K562 (cell line): ENCODE measurements at regions not wholly inside any gene's neighbourhood (a gene's known extent, or its start where the extent isn't known, plus 50 kb on each side); places are given as distances from the start of the nearest gene placed in this dataset.

Source experiments
- ATAC-seq: fragments of 200-7000 bp; cut with Tn5 transposase; 3 replicates; pipeline ENCODE4 v1.9.1; 2020; ENCODE audit warnings: moderate library complexity
- BruUV-seq: library from RNA; stranded (reverse); fragments of 400-500 nt; replicated peaks from 2 replicates; lab custom pipeline; 2021; lab: Mats Ljungman, UMichigan
- CTCF ChIA-PET: fragments of 300-600 bp; formaldehyde crosslinking; extraction: SDS; loops from one replicate; lab custom pipeline; 2021; ENCODE audit warnings: low intra/inter-chr PET ratio; lab: Yijun Ruan, JAX
- POLR2A ChIA-PET: fragments of 300-600, 350-650 bp; sonication (Branson Sonifier 250); formaldehyde crosslinking; extraction: SDS; loops from one replicate; lab custom pipeline; 2021; ENCODE audit warnings: antibody characterized with exemption, inconsistent platforms; lab: Yijun Ruan, JAX
- DNase-seq, 4 experiments: peaks; one replicate each; pipeline versions ENCODE4 v3.0.0 to v3.0.0-alpha.2; 2011 to 2018; ENCODE audit warnings: low spot score in 3 of 4, mixed read lengths in 3 of 4; ENCODE audit errors: extremely low read depth in 1 of 4
- FAIRE-seq: peaks from 2 replicates; lab custom pipeline; 2011; peaks lifted over from hg19 to GRCh38; lab: Jason Lieb, UNC
- H2AFZ ChIP-seq: 2 replicates; pipeline ENCODE4 v1.6.0; 2011; ENCODE audit warnings: low read depth, low read length, control low read depth, inconsistent platforms
- H3K27ac ChIP-seq: fragments of 200-600 bp; 3 replicates; pipeline ENCODE4 v1.8.0; 2011; ENCODE audit warnings: low read depth, mild to moderate bottlenecking, control low read depth, inconsistent platforms, low read length, moderate library complexity, mixed read lengths; ENCODE audit errors: extremely low read depth
- H3K27me3 ChIP-seq, 2 experiments: fragments of 300-600 bp in 1 of 2; 2 replicates in 1 of 2; 3 replicates in 1 of 2; pipeline versions ENCODE4 v1.6.0 to v1.8.0; 2011; ENCODE audit warnings: inconsistent platforms in 2 of 2, low read length in 2 of 2, mild to moderate bottlenecking in 1 of 2, mixed read lengths in 1 of 2, moderate library complexity in 1 of 2; ENCODE audit not compliant: control insufficient read depth in 2 of 2, insufficient read depth in 2 of 2
- H3K36me3 ChIP-seq: fragments of 300-600 bp; 3 replicates; pipeline ENCODE4 v1.8.0; 2011; ENCODE audit warnings: mild to moderate bottlenecking, low read length, inconsistent platforms; ENCODE audit not compliant: control insufficient read depth, insufficient read depth
- H3K4me1 ChIP-seq, 2 experiments: fragments of 200-600 bp in 1 of 2; replicated peaks in 1 of 2; 2 replicates in 1 of 2; 3 replicates in 1 of 2; pipeline versions ENCODE4 v1.5.1 to v1.8.0; 2011; ENCODE audit warnings: inconsistent platforms in 2 of 2, low read length in 2 of 2, mild to moderate bottlenecking in 1 of 2, mixed read lengths in 1 of 2, moderate library complexity in 1 of 2; ENCODE audit not compliant: control insufficient read depth in 2 of 2, insufficient read depth in 2 of 2
- H3K4me2 ChIP-seq: 2 replicates; pipeline ENCODE4 v1.6.1; 2011; ENCODE audit warnings: low read length, control low read depth, inconsistent platforms, mixed read lengths; ENCODE audit not compliant: insufficient read depth
- H3K4me3 ChIP-seq: fragments of 200-600 bp; sonication (generic), shearing (Covaris generic); 2 replicates; pipeline ENCODE4 v1.5.1; 2016; ENCODE audit warnings: control low read depth, inconsistent platforms
- H3K79me2 ChIP-seq: fragments of 200-600 bp; 3 replicates; pipeline ENCODE4 v1.8.0; 2011; ENCODE audit warnings: low read length, inconsistent platforms; ENCODE audit not compliant: control insufficient read depth, insufficient read depth
- H3K9ac ChIP-seq, 2 experiments: 2 replicates each; pipeline versions ENCODE4 v1.6.0 to v1.6.1; 2011; ENCODE audit warnings: low read depth in 2 of 2, low read length in 2 of 2, control low read depth in 1 of 2, inconsistent platforms in 1 of 2, mild to moderate bottlenecking in 1 of 2, mixed read lengths in 1 of 2; ENCODE audit not compliant: insufficient read depth in 1 of 2
- H3K9me1 ChIP-seq: one replicate; pipeline ENCODE4 v1.6.0; 2011; ENCODE audit warnings: inconsistent platforms, mild to moderate bottlenecking, low read length, moderate library complexity; ENCODE audit not compliant: control insufficient read depth, insufficient read depth
- H3K9me3 ChIP-seq: replicated peaks from 2 replicates; pipeline ENCODE4 v1.5.1; 2011; ENCODE audit warnings: low read depth, low read length, inconsistent platforms; ENCODE audit not compliant: control insufficient read depth, insufficient read depth
- H4K20me1 ChIP-seq: replicated peaks from 2 replicates; pipeline ENCODE4 v1.6.1; 2011; ENCODE audit warnings: low read length, inconsistent platforms, mixed read lengths; ENCODE audit not compliant: control insufficient read depth, insufficient read depth
- BRF1 ChIP-seq: IDR thresholded peaks from 3 replicates; pipeline ENCODE4 v1.6.1; 2011; ENCODE audit warnings: borderline replicate concordance, mild to moderate bottlenecking; ENCODE audit not compliant: insufficient read length; ENCODE audit errors: extremely low read depth
- ELF2 ChIP-seq: fragments of 250-450 bp; sonication (Bioruptor Pico); IDR thresholded peaks from 2 replicates; pipeline ENCODE4 v1.5.0; 2021; ENCODE audit warnings: mild to moderate bottlenecking
- PHF21A ChIP-seq: fragments of 450-650 bp; IDR thresholded peaks from 2 replicates; pipeline ENCODE4 v1.6.1; 2017; ENCODE audit warnings: low read depth, borderline replicate concordance
- RFX7 ChIP-seq: fragments of 250-450 bp; sonication (Bioruptor Pico); IDR thresholded peaks from 2 replicates; pipeline ENCODE4 v1.5.1; 2021; ENCODE audit warnings: mild to moderate bottlenecking
- TAL1 ChIP-seq: fragments of 450-650 bp; IDR thresholded peaks from 2 replicates; pipeline ENCODE4 v1.6.1; 2016; ENCODE audit warnings: mild to moderate bottlenecking
- USF2 ChIP-seq: sonication (generic); formaldehyde crosslinking; IDR thresholded peaks from 2 replicates; pipeline ENCODE4 v1.5.0; 2020; ENCODE audit warnings: missing genetic modification reagents
- ZNF583 ChIP-seq: fragments of 250-450 bp; sonication (Bioruptor Pico); IDR thresholded peaks from 2 replicates; pipeline ENCODE4 v1.4.0; 2020
- ZNF668 ChIP-seq: fragments of 250-450 bp; sonication (Bioruptor Pico); IDR thresholded peaks from 2 replicates; pipeline ENCODE4 v1.8.0; 2022; ENCODE audit warnings: mild to moderate bottlenecking, inconsistent platforms
- WGBS: fragments of 100-300 bp; shearing (Covaris generic); methylation state at CpG from one replicate; pipeline ENCODE4 v1.1.6; 2016; ENCODE audit warnings: low coverage, mixed read lengths; ENCODE audit not compliant: insufficient coverage; ENCODE audit errors: missing lambda C conversion rate; 5-methylcytosine and 5-hydroxymethylcytosine counted together
- in situ Hi-C: fragments of 300-500 bp; cut with MboI; formaldehyde crosslinking; loops from 4 replicates; pipeline ENCODE4 v1.15.0; 2018; ENCODE audit warnings: inconsistent platforms, mixed read lengths
- intact Hi-C: fragments of 100-400 bp; cut with micrococcal nuclease; formaldehyde crosslinking; loops from 2 replicates; pipeline ENCODE4 v1.14.2; 2022
- TF ChIP-seq, protein P1 (sequence below), 2 experiments: fragments of 450-650 bp in 1 of 2; sonication (generic) in 1 of 2; formaldehyde crosslinking in 1 of 2; IDR thresholded peaks in 1 of 2; conservative IDR thresholded peaks in 1 of 2; 2 replicates each; pipeline versions ENCODE4 v1.6.1 to v1.8.1; 2016 to 2023; ENCODE audit warnings: mild to moderate bottlenecking in 2 of 2, moderate library complexity in 2 of 2, inconsistent platforms in 1 of 2, missing genetic modification reagents in 1 of 2
- TF ChIP-seq, protein P2 (sequence below): fragments of 200-600 bp; sonication (generic); IDR thresholded peaks from one replicate; pipeline ENCODE4 v1.6.1; 2012; ENCODE audit warnings: mild to moderate bottlenecking, low read depth, low read length, inconsistent platforms

GRCh38 chr1:101148980-101149379 is 87.8 kb upstream of the S1PR1 start:
- ChIA-PET POLR2A (interaction anchor here (0.8 kb wide), 1 partner anchor 12 kb away, joined by 3 read pairs; no protein-coding TSS in a partner anchor), CTCF (no interaction called here)
- in situ Hi-C loops (no loop called here), intact Hi-C loops (no loop called here)
- Histone ChIP-seq H3K9me1 (no peaks in the 10 kb centered on the region), H3K79me2 (no peaks in the 10 kb centered on the region), H3K9ac (no peak overlapping the region), H3K36me3 (no peaks in the 10 kb centered on the region), H3K9me3 (no peaks in the 10 kb centered on the region), H2AFZ (peak overlapping the region; percentile 34; the same call in 1 of the 2 replicates), H3K27ac (no peak overlapping the region), H3K4me3 (no peak overlapping the region), H3K4me2 (no peak overlapping the region), H4K20me1 (no peaks in the 10 kb centered on the region), H3K27me3 (no peaks in the 10 kb centered on the region), H3K4me1 (no peaks in the 10 kb centered on the region)
- ATAC-seq, result no peak
- no TSS peak for BruUV-seq
- WGBS, result 11% methylated on average over 3 of the region's 3 CpGs
- no peak for DNase-seq
- no peak for FAIRE-seq
- no peak for TF ChIP-seq ZNF583 (CRISPR knock-in tag)
- TF ChIP-seq, protein P1, sequence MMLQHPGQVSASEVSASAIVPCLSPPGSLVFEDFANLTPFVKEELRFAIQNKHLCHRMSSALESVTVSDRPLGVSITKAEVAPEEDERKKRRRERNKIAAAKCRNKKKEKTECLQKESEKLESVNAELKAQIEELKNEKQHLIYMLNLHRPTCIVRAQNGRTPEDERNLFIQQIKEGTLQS (IDR thresholded peaks at IDR 0.05), result no peak
- TF ChIP-seq, protein P1 (CRISPR knock-in tag; conservative IDR thresholded peaks at IDR 0.05), result no peak
- no peak for TF ChIP-seq BRF1
- TF ChIP-seq USF2 (CRISPR knock-in tag), result no peak
- no peak for TF ChIP-seq ELF2 (CRISPR knock-in tag)
- TF ChIP-seq, protein P2, sequence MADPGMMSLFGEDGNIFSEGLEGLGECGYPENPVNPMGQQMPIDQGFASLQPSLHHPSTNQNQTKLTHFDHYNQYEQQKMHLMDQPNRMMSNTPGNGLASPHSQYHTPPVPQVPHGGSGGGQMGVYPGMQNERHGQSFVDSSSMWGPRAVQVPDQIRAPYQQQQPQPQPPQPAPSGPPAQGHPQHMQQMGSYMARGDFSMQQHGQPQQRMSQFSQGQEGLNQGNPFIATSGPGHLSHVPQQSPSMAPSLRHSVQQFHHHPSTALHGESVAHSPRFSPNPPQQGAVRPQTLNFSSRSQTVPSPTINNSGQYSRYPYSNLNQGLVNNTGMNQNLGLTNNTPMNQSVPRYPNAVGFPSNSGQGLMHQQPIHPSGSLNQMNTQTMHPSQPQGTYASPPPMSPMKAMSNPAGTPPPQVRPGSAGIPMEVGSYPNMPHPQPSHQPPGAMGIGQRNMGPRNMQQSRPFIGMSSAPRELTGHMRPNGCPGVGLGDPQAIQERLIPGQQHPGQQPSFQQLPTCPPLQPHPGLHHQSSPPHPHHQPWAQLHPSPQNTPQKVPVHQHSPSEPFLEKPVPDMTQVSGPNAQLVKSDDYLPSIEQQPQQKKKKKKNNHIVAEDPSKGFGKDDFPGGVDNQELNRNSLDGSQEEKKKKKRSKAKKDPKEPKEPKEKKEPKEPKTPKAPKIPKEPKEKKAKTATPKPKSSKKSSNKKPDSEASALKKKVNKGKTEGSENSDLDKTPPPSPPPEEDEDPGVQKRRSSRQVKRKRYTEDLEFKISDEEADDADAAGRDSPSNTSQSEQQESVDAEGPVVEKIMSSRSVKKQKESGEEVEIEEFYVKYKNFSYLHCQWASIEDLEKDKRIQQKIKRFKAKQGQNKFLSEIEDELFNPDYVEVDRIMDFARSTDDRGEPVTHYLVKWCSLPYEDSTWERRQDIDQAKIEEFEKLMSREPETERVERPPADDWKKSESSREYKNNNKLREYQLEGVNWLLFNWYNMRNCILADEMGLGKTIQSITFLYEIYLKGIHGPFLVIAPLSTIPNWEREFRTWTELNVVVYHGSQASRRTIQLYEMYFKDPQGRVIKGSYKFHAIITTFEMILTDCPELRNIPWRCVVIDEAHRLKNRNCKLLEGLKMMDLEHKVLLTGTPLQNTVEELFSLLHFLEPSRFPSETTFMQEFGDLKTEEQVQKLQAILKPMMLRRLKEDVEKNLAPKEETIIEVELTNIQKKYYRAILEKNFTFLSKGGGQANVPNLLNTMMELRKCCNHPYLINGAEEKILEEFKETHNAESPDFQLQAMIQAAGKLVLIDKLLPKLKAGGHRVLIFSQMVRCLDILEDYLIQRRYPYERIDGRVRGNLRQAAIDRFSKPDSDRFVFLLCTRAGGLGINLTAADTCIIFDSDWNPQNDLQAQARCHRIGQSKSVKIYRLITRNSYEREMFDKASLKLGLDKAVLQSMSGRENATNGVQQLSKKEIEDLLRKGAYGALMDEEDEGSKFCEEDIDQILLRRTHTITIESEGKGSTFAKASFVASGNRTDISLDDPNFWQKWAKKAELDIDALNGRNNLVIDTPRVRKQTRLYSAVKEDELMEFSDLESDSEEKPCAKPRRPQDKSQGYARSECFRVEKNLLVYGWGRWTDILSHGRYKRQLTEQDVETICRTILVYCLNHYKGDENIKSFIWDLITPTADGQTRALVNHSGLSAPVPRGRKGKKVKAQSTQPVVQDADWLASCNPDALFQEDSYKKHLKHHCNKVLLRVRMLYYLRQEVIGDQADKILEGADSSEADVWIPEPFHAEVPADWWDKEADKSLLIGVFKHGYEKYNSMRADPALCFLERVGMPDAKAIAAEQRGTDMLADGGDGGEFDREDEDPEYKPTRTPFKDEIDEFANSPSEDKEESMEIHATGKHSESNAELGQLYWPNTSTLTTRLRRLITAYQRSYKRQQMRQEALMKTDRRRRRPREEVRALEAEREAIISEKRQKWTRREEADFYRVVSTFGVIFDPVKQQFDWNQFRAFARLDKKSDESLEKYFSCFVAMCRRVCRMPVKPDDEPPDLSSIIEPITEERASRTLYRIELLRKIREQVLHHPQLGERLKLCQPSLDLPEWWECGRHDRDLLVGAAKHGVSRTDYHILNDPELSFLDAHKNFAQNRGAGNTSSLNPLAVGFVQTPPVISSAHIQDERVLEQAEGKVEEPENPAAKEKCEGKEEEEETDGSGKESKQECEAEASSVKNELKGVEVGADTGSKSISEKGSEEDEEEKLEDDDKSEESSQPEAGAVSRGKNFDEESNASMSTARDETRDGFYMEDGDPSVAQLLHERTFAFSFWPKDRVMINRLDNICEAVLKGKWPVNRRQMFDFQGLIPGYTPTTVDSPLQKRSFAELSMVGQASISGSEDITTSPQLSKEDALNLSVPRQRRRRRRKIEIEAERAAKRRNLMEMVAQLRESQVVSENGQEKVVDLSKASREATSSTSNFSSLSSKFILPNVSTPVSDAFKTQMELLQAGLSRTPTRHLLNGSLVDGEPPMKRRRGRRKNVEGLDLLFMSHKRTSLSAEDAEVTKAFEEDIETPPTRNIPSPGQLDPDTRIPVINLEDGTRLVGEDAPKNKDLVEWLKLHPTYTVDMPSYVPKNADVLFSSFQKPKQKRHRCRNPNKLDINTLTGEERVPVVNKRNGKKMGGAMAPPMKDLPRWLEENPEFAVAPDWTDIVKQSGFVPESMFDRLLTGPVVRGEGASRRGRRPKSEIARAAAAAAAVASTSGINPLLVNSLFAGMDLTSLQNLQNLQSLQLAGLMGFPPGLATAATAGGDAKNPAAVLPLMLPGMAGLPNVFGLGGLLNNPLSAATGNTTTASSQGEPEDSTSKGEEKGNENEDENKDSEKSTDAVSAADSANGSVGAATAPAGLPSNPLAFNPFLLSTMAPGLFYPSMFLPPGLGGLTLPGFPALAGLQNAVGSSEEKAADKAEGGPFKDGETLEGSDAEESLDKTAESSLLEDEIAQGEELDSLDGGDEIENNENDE, result no peak
- no peak for TF ChIP-seq PHF21A
- no peak for TF ChIP-seq TAL1
- no peak for TF ChIP-seq ZNF668 (CRISPR knock-in tag)
- TF ChIP-seq RFX7 (CRISPR knock-in tag), result no peak
